Liver (tissue), 3 donors: ENCODE measurements at regions not wholly inside any gene's neighbourhood (a gene's known extent, or its start where the extent isn't known, plus 50 kb on each side); places are given as distances from the start of the nearest gene placed in this dataset.

Experiments used
- ATF3 ChIP-seq: IDR thresholded peaks from 2 replicates; pipeline ENCODE4 v1.6.1; 2016; ENCODE audit warnings: antibody characterized with exemption
- EGR1 ChIP-seq, 2 donors: IDR thresholded peaks; 2 replicates each; pipeline ENCODE4 v1.6.1; 2016 to 2018; ENCODE audit warnings: antibody characterized with exemption in 2 of 2, low read depth in 2 of 2
- GABPA ChIP-seq, 2 donors: IDR thresholded peaks in 1 of 2; conservative IDR thresholded peaks in 1 of 2; 2 replicates each; pipeline ENCODE4 v1.6.1; 2016; ENCODE audit warnings: antibody characterized with exemption in 2 of 2, mild to moderate bottlenecking in 1 of 2, moderate library complexity in 1 of 2
- YY1 ChIP-seq: IDR thresholded peaks from 2 replicates; pipeline ENCODE4 v1.6.1; 2016; ENCODE audit warnings: antibody characterized with exemption, mild to moderate bottlenecking
- TF ChIP-seq, protein P1 (sequence below): fragments of 150-350 bp; IDR thresholded peaks from 2 replicates; pipeline ENCODE4 v1.5.1; 2017; ENCODE audit warnings: improper control_type of control experiment, low read depth, low read length; ENCODE audit not compliant: missing input control
- donor health status: healthy.
- donor health status: healthy.

DNA sequence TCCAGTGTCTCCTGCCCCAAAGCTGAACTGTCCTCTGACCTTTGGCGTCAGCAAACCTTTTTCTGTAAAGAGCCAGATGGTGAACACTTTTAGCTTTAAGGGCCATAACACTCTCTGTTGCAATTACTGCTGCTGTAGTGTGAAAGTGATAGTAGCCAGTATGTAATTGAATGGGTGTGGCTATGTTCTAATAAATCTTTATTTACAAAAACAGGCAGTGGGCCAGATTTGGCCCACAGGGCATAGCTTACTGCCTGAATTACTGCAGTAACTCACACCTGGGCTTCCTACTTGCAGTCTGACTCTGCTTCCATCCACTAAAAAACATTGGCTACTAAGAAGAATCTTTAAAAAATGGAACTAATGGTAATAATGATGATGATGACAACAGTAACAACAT is 68.0 kb upstream of the SLC6A11 start:
- TF ChIP-seq, protein P1, sequence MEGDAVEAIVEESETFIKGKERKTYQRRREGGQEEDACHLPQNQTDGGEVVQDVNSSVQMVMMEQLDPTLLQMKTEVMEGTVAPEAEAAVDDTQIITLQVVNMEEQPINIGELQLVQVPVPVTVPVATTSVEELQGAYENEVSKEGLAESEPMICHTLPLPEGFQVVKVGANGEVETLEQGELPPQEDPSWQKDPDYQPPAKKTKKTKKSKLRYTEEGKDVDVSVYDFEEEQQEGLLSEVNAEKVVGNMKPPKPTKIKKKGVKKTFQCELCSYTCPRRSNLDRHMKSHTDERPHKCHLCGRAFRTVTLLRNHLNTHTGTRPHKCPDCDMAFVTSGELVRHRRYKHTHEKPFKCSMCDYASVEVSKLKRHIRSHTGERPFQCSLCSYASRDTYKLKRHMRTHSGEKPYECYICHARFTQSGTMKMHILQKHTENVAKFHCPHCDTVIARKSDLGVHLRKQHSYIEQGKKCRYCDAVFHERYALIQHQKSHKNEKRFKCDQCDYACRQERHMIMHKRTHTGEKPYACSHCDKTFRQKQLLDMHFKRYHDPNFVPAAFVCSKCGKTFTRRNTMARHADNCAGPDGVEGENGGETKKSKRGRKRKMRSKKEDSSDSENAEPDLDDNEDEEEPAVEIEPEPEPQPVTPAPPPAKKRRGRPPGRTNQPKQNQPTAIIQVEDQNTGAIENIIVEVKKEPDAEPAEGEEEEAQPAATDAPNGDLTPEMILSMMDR: no peak
- TF ChIP-seq EGR1 (IDR thresholded peaks at IDR 0.05; ENCODE audit: low read depth in 2 of 2): no peak
- TF ChIP-seq YY1: no peak
- no peak for TF ChIP-seq ATF3
- TF ChIP-seq GABPA (IDR thresholded peaks at IDR 0.05 in 1 of 2, conservative IDR thresholded peaks at IDR 0.05 in 1 of 2): no peak
